ENCODE measurements at regions not wholly inside any gene's neighbourhood (a gene's known extent, or its start where the extent isn't known, plus 50 kb on each side); places are given as distances from the start of the nearest gene placed in this dataset.

DNA sequence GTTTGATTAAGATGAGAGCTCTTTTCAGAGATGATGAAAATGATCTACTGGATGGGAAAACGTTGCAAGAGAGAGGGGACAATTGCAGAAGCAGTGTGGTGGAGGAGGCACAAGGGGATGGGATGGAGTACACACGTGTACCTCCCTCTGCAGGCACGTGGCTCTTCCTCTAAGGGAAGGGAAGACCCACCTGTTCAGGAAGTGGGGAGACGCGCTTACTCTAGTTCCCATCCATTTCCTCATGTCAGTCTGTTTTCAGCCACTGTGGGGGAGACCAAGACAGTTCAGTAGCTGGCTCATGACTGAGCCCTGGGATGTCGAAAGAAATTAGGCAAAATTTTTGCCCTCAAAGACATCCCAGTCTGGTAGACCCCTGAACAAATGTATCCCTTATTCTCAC lies 619.2 kb upstream of the CLINT1 start:
- TF ChIP-seq, protein P1, sequence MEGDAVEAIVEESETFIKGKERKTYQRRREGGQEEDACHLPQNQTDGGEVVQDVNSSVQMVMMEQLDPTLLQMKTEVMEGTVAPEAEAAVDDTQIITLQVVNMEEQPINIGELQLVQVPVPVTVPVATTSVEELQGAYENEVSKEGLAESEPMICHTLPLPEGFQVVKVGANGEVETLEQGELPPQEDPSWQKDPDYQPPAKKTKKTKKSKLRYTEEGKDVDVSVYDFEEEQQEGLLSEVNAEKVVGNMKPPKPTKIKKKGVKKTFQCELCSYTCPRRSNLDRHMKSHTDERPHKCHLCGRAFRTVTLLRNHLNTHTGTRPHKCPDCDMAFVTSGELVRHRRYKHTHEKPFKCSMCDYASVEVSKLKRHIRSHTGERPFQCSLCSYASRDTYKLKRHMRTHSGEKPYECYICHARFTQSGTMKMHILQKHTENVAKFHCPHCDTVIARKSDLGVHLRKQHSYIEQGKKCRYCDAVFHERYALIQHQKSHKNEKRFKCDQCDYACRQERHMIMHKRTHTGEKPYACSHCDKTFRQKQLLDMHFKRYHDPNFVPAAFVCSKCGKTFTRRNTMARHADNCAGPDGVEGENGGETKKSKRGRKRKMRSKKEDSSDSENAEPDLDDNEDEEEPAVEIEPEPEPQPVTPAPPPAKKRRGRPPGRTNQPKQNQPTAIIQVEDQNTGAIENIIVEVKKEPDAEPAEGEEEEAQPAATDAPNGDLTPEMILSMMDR (conservative IDR thresholded peaks at IDR 0.05; ENCODE audit: low read depth, low read length) = no peak
- TF ChIP-seq EZH2 (IDR thresholded peaks at IDR 0.05; ENCODE audit: low read length, unreplicated experiment) = no peak

All from PC-3 (cell line).